IPS-NIHi7 (cell line): ENCODE measurements at regions not wholly inside any gene's neighbourhood (a gene's known extent, or its start where the extent isn't known, plus 50 kb on each side); places are given as distances from the start of the nearest gene placed in this dataset.

Source experiments
- DNase-seq: peaks from one replicate; pipeline ENCODE4 v3.0.0; 2012; ENCODE audit warnings: mixed read lengths; ENCODE audit errors: extremely low spot score

- no peak for DNase-seq
Observed at GRCh38 chr12:18207266-18207665, 54.1 kb upstream of the PIK3C2G start.

GRCh38 chr12:18206198-18206597, 55.1 kb upstream of the PIK3C2G start:
- DNase-seq, result no peak

GRCh38 chr12:18204053-18204452, 57.3 kb upstream of the PIK3C2G start:
- DNase-seq, result no peak

GRCh38 chr12:18192119-18192518, 69.2 kb upstream of the PIK3C2G start:
- DNase-seq, result no peak

- DNase-seq, result no peak
Observed at GRCh38 chr12:18183141-18183540, 78.2 kb upstream of the PIK3C2G start.

- no peak for DNase-seq
Observed at GRCh38 chr12:18171571-18171970, 81.6 kb upstream of the RERGL start.

GRCh38 chr12:18168016-18168415, 78.0 kb upstream of the RERGL start:
- DNase-seq, result no peak

- DNase-seq, result no peak
Observed at GRCh38 chr12:18165889-18166288, 75.9 kb upstream of the RERGL start.

GRCh38 chr12:18165422-18165871, 75.5 kb upstream of the RERGL start:
- no peak for DNase-seq

GRCh38 chr12:18160901-18161300, 70.9 kb upstream of the RERGL start:
- no peak for DNase-seq

- DNase-seq, result peak; percentile 51
Observed at GRCh38 chr12:18158774-18159557, 69.0 kb upstream of the RERGL start.

GRCh38 chr12:18153826-18154225, 63.8 kb upstream of the RERGL start:
- DNase-seq, result no peak

- no peak for DNase-seq
Observed at GRCh38 chr12:18151036-18151435, 61.0 kb upstream of the RERGL start.

- DNase-seq, result no peak
Observed at GRCh38 chr12:18148961-18149360, 59.0 kb upstream of the RERGL start.

- no peak for DNase-seq
Observed at GRCh38 chr12:18146363-18146762, 56.4 kb upstream of the RERGL start.

GRCh38 chr12:18145924-18146323, 55.9 kb upstream of the RERGL start:
- no peak for DNase-seq

GRCh38 chr12:18141048-18141982, 51.3 kb upstream of the RERGL start:
- DNase-seq, result no peak

- peak; percentile 10 for DNase-seq
Observed at GRCh38 chr12:18139989-18140596, 50.1 kb upstream of the RERGL start.
